GM06990 (cell line): ENCODE measurements at regions not wholly inside any gene's neighbourhood (a gene's known extent, or its start where the extent isn't known, plus 50 kb on each side); places are given as distances from the start of the nearest gene placed in this dataset.

Experiments used
- DNase-seq: peaks from one replicate; pipeline ENCODE4 v3.0.0-alpha.2; 2011; ENCODE audit not compliant: insufficient read length; ENCODE audit errors: extremely low read depth
- H3K27me3 ChIP-seq: replicated peaks from 2 replicates; pipeline ENCODE4 v1.6.0; 2011; ENCODE audit warnings: low read length; ENCODE audit not compliant: control insufficient read depth, insufficient read depth
- H3K36me3 ChIP-seq: 2 replicates; pipeline ENCODE4 v1.5.1; 2011; ENCODE audit warnings: low read length; ENCODE audit not compliant: control insufficient read depth, insufficient read depth
- H3K4me3 ChIP-seq: replicated peaks from 2 replicates; pipeline ENCODE4 v1.5.1; 2011; ENCODE audit warnings: low read depth, mild to moderate bottlenecking, control low read depth, low read length
- CTCF ChIP-seq: IDR thresholded peaks from 2 replicates; pipeline ENCODE4 v1.5.1; 2011; ENCODE audit warnings: low read length, control low read depth, mild to moderate bottlenecking, inconsistent platforms; ENCODE audit not compliant: insufficient read depth, poor library complexity, severe bottlenecking

- Histone ChIP-seq H3K36me3 (no peaks in the 10 kb centered on the region), H3K27me3 (no peaks in the 10 kb centered on the region; the same call in 1 of the 2 replicates), H3K4me3 (no peak overlapping the region)
- DNase-seq, result no peak
- no peak for TF ChIP-seq CTCF
Observed at GRCh38 chr9:95608341-95608740, 91.6 kb upstream of the PTCH1 start.

- H3K27me3 ChIP-seq, result peaks cover 2% of the 10 kb centered on the region
- H3K36me3 ChIP-seq, result no peaks in the 10 kb centered on the region
- no peak overlapping the region for H3K4me3 ChIP-seq
- no peak for TF ChIP-seq CTCF
- DNase-seq, result no peak
Observed at GRCh38 chr9:95607507-95607906, 90.7 kb upstream of the PTCH1 start.

- H3K4me3 ChIP-seq, result no peak overlapping the region
- DNase-seq, result no peak
- TF ChIP-seq CTCF, result no peak
- H3K27me3 ChIP-seq, result peaks cover 2% of the 10 kb centered on the region
- H3K36me3 ChIP-seq, result no peaks in the 10 kb centered on the region
Observed at GRCh38 chr9:95606489-95607350, 89.9 kb upstream of the PTCH1 start.

GRCh38 chr9:95605816-95606488 lies 89.2 kb upstream of the PTCH1 start:
- H3K36me3 ChIP-seq, result no peaks in the 10 kb centered on the region
- no peak for TF ChIP-seq CTCF
- peaks cover 2% of the 10 kb centered on the region for H3K27me3 ChIP-seq
- DNase-seq, result no peak
- no peak overlapping the region for H3K4me3 ChIP-seq

GRCh38 chr9:95605101-95605500 lies 88.3 kb upstream of the PTCH1 start:
- Histone ChIP-seq H3K27me3 (peaks cover 4% of the 10 kb centered on the region), H3K4me3 (no peak overlapping the region), H3K36me3 (no peaks in the 10 kb centered on the region)
- no peak for TF ChIP-seq CTCF
- no peak for DNase-seq
